ENCODE measurements at regions not wholly inside any gene's neighbourhood (a gene's known extent, or its start where the extent isn't known, plus 50 kb on each side); places are given as distances from the start of the nearest gene placed in this dataset.
"Not testable (repeated sequence)": the region's sequence is repeated elsewhere in the genome, so short reads cannot be mapped to it uniquely, and the experiment has no call there.

DNA sequence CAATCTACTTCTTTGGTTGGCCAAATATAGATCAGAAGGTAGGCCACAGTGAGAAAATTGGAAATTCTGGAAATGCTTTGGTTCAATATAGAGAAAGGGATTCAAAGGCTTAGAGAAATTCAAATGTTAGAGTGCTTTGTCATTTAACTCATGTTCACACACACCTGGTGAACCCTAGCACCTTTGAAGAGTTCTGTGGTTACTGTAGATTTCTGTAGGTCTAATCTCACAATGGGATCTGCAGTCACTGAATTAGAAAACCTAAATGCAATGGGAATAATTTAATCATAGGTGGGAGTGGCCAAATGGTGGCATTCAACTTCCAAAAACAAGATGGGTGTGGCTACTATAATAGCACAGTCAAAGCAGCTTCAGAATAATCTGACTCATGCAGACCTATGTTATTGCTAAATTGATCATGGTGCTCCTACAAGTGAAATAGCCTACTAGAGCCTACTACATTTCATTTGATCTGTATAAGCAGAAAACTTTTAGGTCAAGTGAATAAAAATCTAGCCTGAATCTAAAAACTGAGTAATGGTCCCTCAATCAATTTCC is 1152.9 kb downstream of the PCDH9 start:
- no peaks in the 10 kb centered on the region for H3K36me3 Mint-ChIP-seq
- no peak overlapping the region for H3K4me3 Mint-ChIP-seq
- no peak for ATAC-seq (ENCODE audit: low read depth in 2 of 2)
- no peaks in the 10 kb centered on the region for H3K27me3 Mint-ChIP-seq
- H3K9me3 Mint-ChIP-seq: no peaks in the 10 kb centered on the region
- DNase-seq: no peak
- no peaks in the 10 kb centered on the region for H3K4me1 Mint-ChIP-seq
- H3K27ac Mint-ChIP-seq: no peak overlapping the region

DNA sequence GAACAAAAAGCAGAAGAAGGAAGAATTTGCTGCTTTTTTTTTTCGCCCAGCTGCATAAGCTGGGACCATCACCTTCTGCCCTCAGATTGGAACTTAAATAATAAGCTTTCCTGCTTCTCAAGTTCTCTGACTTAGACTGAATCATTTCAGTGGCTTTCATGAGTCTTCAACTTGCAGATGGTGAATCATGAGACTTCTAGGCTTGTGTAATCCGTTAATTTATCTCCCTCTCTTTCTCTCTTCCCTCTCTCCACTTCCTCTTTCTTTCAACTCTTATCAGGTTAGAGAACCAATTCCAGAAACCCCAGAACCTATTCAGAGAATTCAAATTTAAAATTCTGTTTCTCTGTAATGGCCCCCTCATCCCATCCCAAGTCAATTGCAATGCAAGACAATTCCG is 1153.7 kb downstream of the PCDH9 start:
- DNase-seq: no peak
- Mint-ChIP-seq H3K4me3 (no peak overlapping the region), H3K4me1 (no peaks in the 10 kb centered on the region), H3K27me3 (no peaks in the 10 kb centered on the region), H3K36me3 (no peaks in the 10 kb centered on the region), H3K9me3 (no peaks in the 10 kb centered on the region), H3K27ac (no peak overlapping the region)
- no peak for ATAC-seq (ENCODE audit: low read depth in 2 of 2)

DNA sequence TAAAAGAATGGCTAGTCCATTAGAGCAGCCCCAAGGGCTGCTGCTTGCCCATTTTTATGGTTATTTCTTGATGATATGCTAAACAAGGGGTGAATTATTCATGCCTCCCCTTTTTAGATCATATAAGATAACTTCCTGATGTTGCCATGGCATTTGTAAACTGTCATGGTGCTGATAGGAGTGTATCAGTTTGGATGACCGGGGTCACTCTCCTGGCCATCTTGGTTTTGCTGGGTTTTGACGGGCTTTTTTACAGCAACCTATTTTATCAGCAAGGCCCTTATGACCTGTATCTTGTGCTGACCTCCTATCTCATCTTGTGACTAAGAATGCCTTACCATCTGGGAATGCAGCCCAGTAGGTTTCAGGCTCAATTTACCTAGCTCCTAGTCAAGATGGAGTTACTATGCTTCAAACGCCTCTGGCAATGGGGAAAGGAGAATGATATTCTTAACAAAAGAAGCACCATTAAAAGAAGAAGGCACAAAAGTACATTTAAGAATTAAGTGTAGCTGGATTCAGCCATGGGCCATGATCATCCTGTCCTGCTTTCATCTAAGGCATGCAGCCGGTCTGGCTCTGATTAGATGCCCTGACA is 1156.0 kb downstream of the PCDH9 start:
- Mint-ChIP-seq H3K9me3 (no peaks in the 10 kb centered on the region), H3K27ac (no peak overlapping the region), H3K36me3 (no peaks in the 10 kb centered on the region), H3K4me1 (no peaks in the 10 kb centered on the region), H3K27me3 (no peaks in the 10 kb centered on the region), H3K4me3 (no peak overlapping the region)
- ATAC-seq (ENCODE audit: low read depth in 2 of 2) (no peak), DNase-seq (no peak)

DNA sequence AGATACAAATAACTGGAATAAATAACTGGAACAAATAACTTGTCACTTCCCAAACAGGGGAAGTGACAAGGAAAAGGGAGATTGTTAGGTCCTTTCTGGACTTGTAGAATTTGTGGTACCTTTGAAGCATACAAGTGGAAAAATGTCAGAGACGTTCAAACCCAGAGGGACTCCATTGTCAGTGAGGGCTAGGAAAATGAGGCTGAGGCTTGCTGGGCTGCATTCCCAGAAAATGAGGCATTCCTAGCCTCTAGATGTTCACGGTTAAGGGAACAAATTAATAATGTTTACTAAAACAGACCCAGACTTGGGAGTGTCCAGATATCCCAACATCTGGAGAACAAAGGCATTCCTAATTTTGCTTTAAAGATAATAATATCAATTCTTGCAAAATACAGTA is 1158.0 kb downstream of the PCDH9 start:
- H3K36me3 Mint-ChIP-seq; H3K4me3 Mint-ChIP-seq; H3K9me3 Mint-ChIP-seq; DNase-seq; ATAC-seq (ENCODE audit: low read depth in 2 of 2); H3K4me1 Mint-ChIP-seq; H3K27me3 Mint-ChIP-seq; H3K27ac Mint-ChIP-seq: not testable (repeated sequence)

DNA sequence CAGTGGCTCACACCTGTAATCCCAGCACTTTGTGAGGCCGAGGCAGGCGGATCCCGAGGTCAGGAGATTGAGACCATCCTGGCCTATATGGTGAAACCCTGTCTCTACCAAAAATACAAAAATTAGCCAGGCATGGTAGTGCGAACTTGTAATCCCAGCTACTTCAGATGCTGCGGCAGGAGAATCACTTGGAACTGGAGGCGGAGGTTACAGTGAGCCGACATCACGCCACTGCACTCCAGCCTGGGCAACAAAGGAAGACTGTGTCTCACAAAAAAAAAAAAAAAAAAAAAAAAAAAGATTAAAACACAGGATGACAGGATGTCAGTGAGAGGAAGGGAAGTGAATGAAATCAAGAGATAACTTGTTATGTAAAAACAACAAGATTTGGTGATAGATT is 1158.5 kb downstream of the PCDH9 start:
- H3K4me1 Mint-ChIP-seq: no peaks in the 10 kb centered on the region
- no peak overlapping the region for H3K4me3 Mint-ChIP-seq
- no peaks in the 10 kb centered on the region for H3K9me3 Mint-ChIP-seq
- ATAC-seq (ENCODE audit: low read depth in 2 of 2): no peak
- DNase-seq: no peak
- no peak overlapping the region for H3K27ac Mint-ChIP-seq
- H3K27me3 Mint-ChIP-seq: no peaks in the 10 kb centered on the region
- H3K36me3 Mint-ChIP-seq: no peaks in the 10 kb centered on the region

DNA sequence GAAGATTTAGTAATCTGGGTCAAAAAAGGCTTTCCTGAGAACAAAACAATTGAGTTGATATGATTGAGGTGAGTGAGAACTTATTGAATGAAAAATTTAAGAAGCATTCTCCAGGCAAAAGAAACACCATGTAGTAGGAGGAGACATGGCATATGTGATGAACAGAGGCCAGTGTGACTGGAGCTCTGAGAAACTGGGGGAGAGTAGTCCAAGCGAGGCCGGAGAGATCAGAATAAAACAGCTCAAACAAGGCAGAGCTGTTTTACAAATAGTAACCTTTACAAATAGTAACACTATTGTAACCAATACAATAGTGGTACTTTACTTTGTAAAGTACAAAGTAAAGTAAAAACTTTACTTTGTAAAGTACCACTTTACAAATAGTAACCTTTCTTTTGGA is 1159.1 kb downstream of the PCDH9 start:
- no peak overlapping the region for H3K4me3 Mint-ChIP-seq
- H3K4me1 Mint-ChIP-seq: no peaks in the 10 kb centered on the region
- H3K27me3 Mint-ChIP-seq: no peaks in the 10 kb centered on the region
- H3K27ac Mint-ChIP-seq: peak overlapping the region in 1 of 6 donors; percentile 11
- H3K36me3 Mint-ChIP-seq: no peaks in the 10 kb centered on the region
- no peak for DNase-seq
- H3K9me3 Mint-ChIP-seq: no peaks in the 10 kb centered on the region
- ATAC-seq (ENCODE audit: low read depth in 2 of 2): no peak

DNA sequence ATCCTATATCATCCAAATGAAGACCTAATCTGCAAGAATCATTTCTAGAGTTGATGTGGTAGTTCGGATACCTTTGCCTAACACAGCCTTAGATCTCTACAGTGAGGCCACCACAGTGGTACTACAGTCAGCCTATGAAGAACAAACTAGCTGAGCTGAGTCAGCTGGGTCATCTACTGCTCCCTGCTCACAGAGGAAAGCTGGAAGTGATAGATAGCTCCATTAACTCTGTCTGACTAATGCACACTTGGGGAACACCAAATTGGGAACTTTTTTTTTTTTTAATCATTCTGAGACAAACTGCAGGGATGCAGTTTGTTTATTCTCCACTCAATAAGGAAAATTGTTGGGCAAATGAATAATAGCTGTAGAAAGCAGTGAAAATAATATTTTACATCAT is 1160.6 kb downstream of the PCDH9 start:
- no peaks in the 10 kb centered on the region for H3K9me3 Mint-ChIP-seq
- H3K4me3 Mint-ChIP-seq: no peak overlapping the region
- no peaks in the 10 kb centered on the region for H3K36me3 Mint-ChIP-seq
- no peaks in the 10 kb centered on the region for H3K4me1 Mint-ChIP-seq
- DNase-seq: no peak
- H3K27me3 Mint-ChIP-seq: no peaks in the 10 kb centered on the region
- no peak overlapping the region for H3K27ac Mint-ChIP-seq
- no peak for ATAC-seq (ENCODE audit: low read depth in 2 of 2)

DNA sequence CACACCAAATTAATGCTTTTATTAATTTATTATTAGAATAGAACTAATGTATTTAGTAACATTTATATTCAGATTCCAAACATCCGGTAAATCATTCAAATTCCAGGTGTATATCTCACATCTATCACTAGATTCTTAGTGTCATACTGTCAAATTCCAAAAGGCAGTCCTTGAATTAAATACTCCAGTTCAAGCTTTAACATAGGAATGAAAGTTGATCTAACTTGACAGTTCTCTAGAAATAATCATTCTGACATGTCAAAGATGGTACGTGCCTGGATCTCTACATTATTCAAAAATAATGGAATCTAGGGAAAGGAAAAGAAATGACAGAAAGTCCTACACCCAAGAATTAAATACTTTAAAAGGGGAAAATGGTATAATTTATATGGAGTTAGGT is 1161.5 kb downstream of the PCDH9 start:
- H3K4me3 Mint-ChIP-seq: no peak overlapping the region
- H3K36me3 Mint-ChIP-seq: no peaks in the 10 kb centered on the region
- no peak overlapping the region for H3K27ac Mint-ChIP-seq
- H3K27me3 Mint-ChIP-seq: no peaks in the 10 kb centered on the region
- H3K4me1 Mint-ChIP-seq: no peaks in the 10 kb centered on the region
- ATAC-seq (ENCODE audit: low read depth in 2 of 2) (no peak), DNase-seq (no peak)
- no peaks in the 10 kb centered on the region for H3K9me3 Mint-ChIP-seq

DNA sequence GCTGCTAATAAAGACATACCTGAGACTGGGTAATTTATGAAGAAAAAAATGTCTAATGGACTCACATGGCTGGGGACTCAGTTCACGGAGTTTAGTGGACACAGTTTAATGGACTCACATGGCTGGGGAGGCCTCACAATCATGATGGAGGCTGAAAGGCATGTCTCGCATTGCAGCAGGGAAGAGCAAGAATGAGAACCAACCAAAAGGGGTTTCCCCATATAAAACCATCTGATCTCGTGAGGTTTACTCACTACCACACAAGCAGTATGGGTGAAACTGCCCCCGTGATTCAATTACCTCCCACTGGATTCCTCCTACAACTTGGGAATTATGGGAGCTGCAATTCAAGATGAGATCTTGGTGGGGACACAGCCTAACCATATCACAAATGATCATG is 1181.2 kb downstream of the PCDH9 start:
- H3K9me3 Mint-ChIP-seq: peaks cover 0 to 7% (median 0%) of the 10 kb centered on the region in 7 donors

DNA sequence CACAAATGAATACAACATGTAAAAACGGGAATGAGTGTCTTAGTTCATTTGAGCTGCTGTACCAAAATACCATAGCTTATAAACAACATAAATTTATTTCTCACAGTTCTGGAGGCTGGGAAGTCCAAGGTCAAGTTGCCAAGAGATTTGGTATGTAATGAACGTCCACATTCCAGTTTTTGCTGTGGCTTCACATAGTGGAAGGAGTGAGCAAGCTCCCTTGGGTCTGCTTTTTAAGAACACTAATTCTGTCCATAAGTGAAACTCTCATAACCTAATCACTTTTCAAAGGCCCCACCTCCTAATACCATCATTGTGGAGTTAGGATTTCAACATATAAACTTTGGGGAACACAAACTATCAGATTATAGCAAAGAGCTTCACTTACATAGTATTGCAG is 1189.6 kb downstream of the PCDH9 start:
- no peaks in the 10 kb centered on the region for H3K36me3 Mint-ChIP-seq
- peaks cover 0 to 4% (median 0%) of the 10 kb centered on the region in 3 donors for H3K27me3 Mint-ChIP-seq
- H3K4me3 Mint-ChIP-seq: no peak overlapping the region
- DNase-seq (no peak), ATAC-seq (ENCODE audit: low read depth in 2 of 2) (no peak)
- no peaks in the 10 kb centered on the region for H3K9me3 Mint-ChIP-seq
- H3K4me1 Mint-ChIP-seq: no peaks in the 10 kb centered on the region
- no peak overlapping the region for H3K27ac Mint-ChIP-seq

More for the DNA sequence above, 1181.2 kb downstream of the PCDH9 start:
- H3K27me3 Mint-ChIP-seq: no peaks in the 10 kb centered on the region
- H3K27ac Mint-ChIP-seq: no peak overlapping the region
- no peak overlapping the region for H3K4me3 Mint-ChIP-seq
- no peaks in the 10 kb centered on the region for H3K36me3 Mint-ChIP-seq
- DNase-seq: no peak
- no peak for ATAC-seq (ENCODE audit: low read depth in 2 of 2)
- H3K4me1 Mint-ChIP-seq: no peaks in the 10 kb centered on the region

DNA sequence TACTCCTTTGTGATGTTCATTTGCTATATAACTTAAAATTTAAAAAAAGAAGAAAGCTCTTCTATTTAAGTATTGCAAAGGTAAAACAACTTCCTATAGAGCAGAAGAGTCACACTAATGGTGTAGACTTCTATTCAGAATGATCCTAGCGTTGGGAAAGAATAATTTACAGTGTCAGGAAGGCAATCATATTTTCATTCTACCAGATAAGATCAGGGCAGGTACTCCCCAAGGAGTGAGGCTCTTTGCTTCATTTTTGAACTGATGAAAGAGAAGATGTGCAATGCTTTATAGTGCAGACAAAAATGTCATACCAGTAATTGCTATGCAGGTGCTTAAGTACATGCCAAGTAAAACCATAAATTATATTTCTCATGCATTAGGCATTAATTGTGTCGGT is 1193.0 kb downstream of the PCDH9 start:
- Mint-ChIP-seq H3K27ac (no peak overlapping the region), H3K36me3 (no peaks in the 10 kb centered on the region), H3K4me1 (no peaks in the 10 kb centered on the region), H3K4me3 (no peak overlapping the region), H3K27me3 (peaks cover 0 to 4% (median 0%) of the 10 kb centered on the region in 3 donors), H3K9me3 (peaks cover 0 to 5% (median 0%) of the 10 kb centered on the region in 7 donors)
- DNase-seq (no peak), ATAC-seq (ENCODE audit: low read depth in 2 of 2) (no peak)

DNA sequence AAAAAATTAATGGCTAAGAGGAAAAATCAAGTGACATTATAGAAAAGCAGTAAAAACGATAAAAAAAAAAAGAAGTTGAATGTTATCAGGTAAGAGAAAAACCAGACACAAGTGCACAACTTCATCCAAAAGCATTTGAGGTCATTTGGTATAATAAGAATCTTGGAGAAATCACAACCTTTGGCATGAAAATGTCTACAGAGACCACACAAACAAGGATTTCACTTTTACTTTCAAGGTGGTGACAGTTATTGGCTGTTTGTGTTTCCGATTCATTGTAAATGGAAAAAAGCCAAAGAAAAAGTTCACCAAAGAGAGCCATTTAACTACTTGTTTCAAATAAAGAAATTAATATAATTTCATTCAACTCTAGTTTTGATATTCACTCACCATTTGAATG is 1193.5 kb downstream of the PCDH9 start:
- DNase-seq (no peak), ATAC-seq (ENCODE audit: low read depth in 2 of 2) (no peak)
- Mint-ChIP-seq H3K4me1 (no peaks in the 10 kb centered on the region), H3K9me3 (peaks cover 0 to 5% (median 0%) of the 10 kb centered on the region in 7 donors), H3K36me3 (no peaks in the 10 kb centered on the region), H3K4me3 (no peak overlapping the region), H3K27ac (no peak overlapping the region), H3K27me3 (peaks cover 0 to 4% (median 0%) of the 10 kb centered on the region in 3 donors)

DNA sequence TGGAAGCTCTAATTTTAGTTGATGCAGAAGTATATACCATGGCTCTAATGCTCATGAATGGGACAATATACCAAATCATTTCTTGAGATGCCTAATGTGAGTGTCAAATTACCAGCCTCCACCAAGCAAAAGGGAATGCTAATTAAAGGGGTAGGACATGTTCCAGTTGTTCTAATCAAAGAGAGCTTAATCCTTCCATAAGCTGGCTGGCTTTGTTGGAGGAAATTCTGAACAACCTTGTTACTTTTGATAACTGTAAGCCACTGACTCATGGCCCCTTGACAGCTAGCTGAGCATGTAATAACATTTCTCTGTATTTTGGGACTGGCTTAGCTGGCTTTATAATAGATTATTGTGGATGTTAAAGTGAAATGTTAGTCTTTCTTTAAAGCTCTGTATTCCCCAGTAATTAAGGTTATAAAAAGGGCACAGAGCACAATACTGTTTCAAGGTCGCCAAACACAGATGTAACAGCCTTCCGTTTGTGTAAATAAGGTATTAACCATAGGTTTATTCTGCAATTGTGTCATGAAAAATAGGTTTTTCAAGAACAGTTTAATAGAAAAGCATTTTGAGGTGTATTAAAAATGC is 1194.0 kb downstream of the PCDH9 start:
- Mint-ChIP-seq H3K4me1 (no peaks in the 10 kb centered on the region), H3K9me3 (peaks cover 0 to 5% (median 0%) of the 10 kb centered on the region in 7 donors), H3K27ac (no peak overlapping the region), H3K4me3 (no peak overlapping the region), H3K27me3 (peaks cover 0 to 4% (median 0%) of the 10 kb centered on the region in 3 donors), H3K36me3 (no peaks in the 10 kb centered on the region)
- ATAC-seq (ENCODE audit: low read depth in 2 of 2) (no peak), DNase-seq (no peak)

DNA sequence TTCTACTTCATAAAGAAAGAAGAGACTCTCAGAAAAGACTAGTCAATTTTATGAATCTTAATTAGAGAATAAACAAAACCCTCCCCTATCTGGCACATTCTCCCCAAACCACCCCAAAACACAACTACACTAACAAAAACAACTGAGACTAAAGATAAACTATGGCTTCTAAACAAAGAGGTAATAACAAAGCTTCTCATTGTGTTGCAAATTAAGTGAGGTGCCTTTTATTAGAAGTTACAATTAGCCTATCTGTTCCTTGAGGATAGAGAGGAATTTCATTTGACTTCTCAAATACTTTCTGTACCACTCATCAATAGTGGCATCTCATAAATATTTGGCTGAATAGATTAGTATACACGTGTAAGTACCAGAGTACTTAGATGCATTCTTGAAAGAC is 1196.2 kb downstream of the PCDH9 start:
- H3K27ac Mint-ChIP-seq: no peak overlapping the region
- no peaks in the 10 kb centered on the region for H3K27me3 Mint-ChIP-seq
- H3K36me3 Mint-ChIP-seq: no peaks in the 10 kb centered on the region
- peaks cover 0 to 7% (median 0%) of the 10 kb centered on the region in 7 donors for H3K9me3 Mint-ChIP-seq
- ATAC-seq (ENCODE audit: low read depth in 2 of 2) (no peak), DNase-seq (no peak)
- no peak overlapping the region for H3K4me3 Mint-ChIP-seq
- no peaks in the 10 kb centered on the region for H3K4me1 Mint-ChIP-seq
